HCT116 (cell line): ENCODE measurements at regions not wholly inside any gene's neighbourhood (a gene's known extent, or its start where the extent isn't known, plus 50 kb on each side); places are given as distances from the start of the nearest gene placed in this dataset.

ENCODE experiments used
- ATAC-seq: fragments of 200-7000 bp; cut with Tn5 transposase; 2 replicates; pipeline ENCODE4 v1.9.1; 2020; ENCODE audit warnings: mild to moderate bottlenecking, moderate library complexity
- BruUV-seq: library from RNA; stranded (reverse); fragments of 400-500 nt; replicated peaks from 2 replicates; lab custom pipeline; 2021; lab: Mats Ljungman, UMichigan
- CTCF ChIA-PET: fragments of 300-600 bp; sonication (Branson Sonifier 250); formaldehyde crosslinking; loops from one replicate; lab custom pipeline; 2021; ENCODE audit warnings: antibody characterized with exemption; lab: Charles Lee
- POLR2A ChIA-PET: fragments of 300-600, 350-600 bp; sonication (Branson Sonifier 250); formaldehyde crosslinking; loops from one replicate; lab custom pipeline; 2021; ENCODE audit warnings: antibody characterized with exemption; lab: Charles Lee
- RAD21 ChIA-PET, 2 experiments: fragments of 300-600 bp; sonication (Branson Sonifier 250); formaldehyde crosslinking; loops; one replicate each; lab custom pipeline; 2023; ENCODE audit warnings: low total read pairs in 2 of 2; ENCODE audit not compliant: uncharacterized antibody in 2 of 2, unreplicated experiment in 2 of 2, low non-redundant PET in 1 of 2; lab: Charles Lee
- DNase-seq: peaks from one replicate; pipeline ENCODE4 v3.0.0-alpha.2; 2010; ENCODE audit warnings: low read depth, low spot score
- H2AFZ ChIP-seq: fragments of 200-600 bp; shearing (Covaris generic), sonication (generic); 2 replicates; pipeline ENCODE4 v1.6.1; 2017; ENCODE audit warnings: low read depth, mixed run types, mixed read lengths, antibody characterized with exemption, low read length; ENCODE audit not compliant: poor library complexity, severe bottlenecking
- H3K27ac ChIP-seq: 2 replicates; pipeline ENCODE4 v1.5.1; 2012; ENCODE audit warnings: low read depth, low read length
- H3K27me3 ChIP-seq: fragments of 200-600 bp; sonication (generic); 2 replicates; pipeline ENCODE4 v1.6.1; 2016; ENCODE audit warnings: mixed run types, low read length, mixed read lengths; ENCODE audit not compliant: insufficient read depth
- H3K36me3 ChIP-seq, 2 experiments: fragments of 200-500 bp in 1 of 2; fragments of 200-600 bp in 1 of 2; sonication (Bioruptor generic) in 1 of 2; sonication (generic) in 1 of 2; 2 replicates each; pipeline versions ENCODE4 v1.5.1 to v1.6.1; 2014 to 2016; ENCODE audit warnings: low read length in 2 of 2, inconsistent platforms in 1 of 2, mixed read lengths in 1 of 2, mixed run types in 1 of 2; ENCODE audit not compliant: insufficient read depth in 2 of 2, control insufficient read depth in 1 of 2
- H3K4me1 ChIP-seq, 2 experiments: fragments of 200-600 bp in 1 of 2; sonication (generic) in 1 of 2; 2 replicates each; pipeline versions ENCODE4 v1.5.1 to v1.6.1; 2012 to 2017; ENCODE audit warnings: low read length in 2 of 2, inconsistent platforms in 1 of 2, mild to moderate bottlenecking in 1 of 2, mixed read lengths in 1 of 2, mixed run types in 1 of 2, moderate library complexity in 1 of 2; ENCODE audit not compliant: insufficient read depth in 2 of 2, control insufficient read depth in 1 of 2
- H3K4me2 ChIP-seq: fragments of 200-600 bp; sonication (generic); 2 replicates; pipeline ENCODE4 v1.6.1; 2017; ENCODE audit warnings: mixed run types, low read length, mixed read lengths
- H3K4me3 ChIP-seq, 2 experiments: fragments of 200-600 bp in 1 of 2; sonication (generic) in 1 of 2; replicated peaks in 1 of 2; 2 replicates each; pipeline ENCODE4 v1.5.1; 2011 to 2016; ENCODE audit warnings: low read length in 2 of 2, control low read depth in 1 of 2, low read depth in 1 of 2, mild to moderate bottlenecking in 1 of 2, mixed read lengths in 1 of 2, mixed run types in 1 of 2
- H3K79me2 ChIP-seq: fragments of 200-600 bp; sonication (generic); 2 replicates; pipeline ENCODE4 v1.6.1; 2017; ENCODE audit warnings: mild to moderate bottlenecking, mixed run types, low read length, moderate library complexity, mixed read lengths; ENCODE audit not compliant: insufficient read depth
- H3K9ac ChIP-seq: fragments of 200-600 bp; sonication (generic); 2 replicates; pipeline ENCODE4 v1.6.1; 2016; ENCODE audit warnings: low read length, mixed read lengths
- H3K9me2 ChIP-seq: fragments of 200-600 bp; sonication (generic), shearing (Covaris generic); 2 replicates; pipeline ENCODE4 v1.6.1; 2017; ENCODE audit warnings: mixed run types, mild to moderate bottlenecking, moderate library complexity; ENCODE audit not compliant: insufficient read depth
- H3K9me3 ChIP-seq, 2 experiments: fragments of 200-500 bp in 1 of 2; fragments of 200-600 bp in 1 of 2; sonication (Bioruptor generic) in 1 of 2; sonication (generic) in 1 of 2; 2 replicates each; pipeline ENCODE4 v1.6.1; 2014 to 2017; ENCODE audit warnings: low read length in 2 of 2, mixed read lengths in 2 of 2, inconsistent platforms in 1 of 2, low read depth in 1 of 2, mild to moderate bottlenecking in 1 of 2, mixed run types in 1 of 2, moderate library complexity in 1 of 2; ENCODE audit not compliant: control insufficient read depth in 1 of 2, insufficient read depth in 1 of 2
- H4K20me1 ChIP-seq: fragments of 200-600 bp; sonication (generic), shearing (Covaris generic); 2 replicates; pipeline ENCODE4 v1.6.1; 2017; ENCODE audit warnings: mixed run types, mild to moderate bottlenecking, moderate library complexity; ENCODE audit not compliant: insufficient read depth
- ATF3 ChIP-seq: IDR thresholded peaks from 2 replicates; pipeline ENCODE4 v1.6.1; 2012
- CBX3 ChIP-seq: IDR thresholded peaks from 2 replicates; pipeline ENCODE4 v1.6.1; 2012; ENCODE audit warnings: low read depth
- CTCF ChIP-seq, 3 experiments: fragments of 200-600 bp in 1 of 3; sonication (generic) in 1 of 3; IDR thresholded peaks in 2 of 3; conservative IDR thresholded peaks in 1 of 3; 2 replicates each; pipeline ENCODE4 v1.5.1; 2012 to 2017; ENCODE audit warnings: low read depth in 2 of 3, low read length in 2 of 3, antibody characterized with exemption in 1 of 3, borderline replicate concordance in 1 of 3, control low read depth in 1 of 3, mild to moderate bottlenecking in 1 of 3, mixed read lengths in 1 of 3, mixed run types in 1 of 3, moderate library complexity in 1 of 3; ENCODE audit not compliant: insufficient read depth in 1 of 3
- EZH2 ChIP-seq: fragments of 200-600 bp; sonication (generic); IDR thresholded peaks from 2 replicates; pipeline ENCODE4 v1.6.1; 2017; ENCODE audit warnings: antibody characterized with exemption, mixed run types
- EZH2phosphoT487 ChIP-seq: fragments of 200-600 bp; IDR thresholded peaks from 2 replicates; pipeline ENCODE4 v1.6.1; 2018; ENCODE audit warnings: antibody characterized with exemption, borderline replicate concordance
- FOSL1 ChIP-seq: IDR thresholded peaks from 2 replicates; pipeline ENCODE4 v1.6.1; 2012; ENCODE audit warnings: low read depth
- JUND ChIP-seq: IDR thresholded peaks from 2 replicates; pipeline ENCODE4 v1.6.1; 2012
- MAX ChIP-seq: IDR thresholded peaks from 2 replicates; pipeline ENCODE4 v1.6.1; 2012
- POLR2A ChIP-seq: IDR thresholded peaks from 2 replicates; pipeline ENCODE4 v1.7.0; 2011; ENCODE audit warnings: borderline replicate concordance; ENCODE audit not compliant: insufficient read depth, insufficient read length; ENCODE audit errors: extremely low read depth
- RAD21 ChIP-seq: IDR thresholded peaks from 2 replicates; pipeline ENCODE4 v1.6.1; 2012; ENCODE audit warnings: low read depth, mild to moderate bottlenecking
- REST ChIP-seq: IDR thresholded peaks from 2 replicates; pipeline ENCODE4 v1.6.1; 2012; ENCODE audit warnings: low read depth
- SIN3A ChIP-seq: IDR thresholded peaks from 2 replicates; pipeline ENCODE4 v1.6.1; 2012; ENCODE audit warnings: low read depth
- SP1 ChIP-seq: IDR thresholded peaks from 2 replicates; pipeline ENCODE4 v1.6.1; 2012; ENCODE audit warnings: low read depth
- intact Hi-C: fragments of 100-400 bp; cut with micrococcal nuclease; formaldehyde crosslinking; loops from 2 replicates; pipeline ENCODE4 v1.10.0; 2022

GRCh38 chr9:99737649-99738048 lies 84.0 kb upstream of the NR4A3 start:
- ChIA-PET CTCF (no interaction called here), RAD21 (no interaction called here), POLR2A (no interaction called here)
- no peaks in the 10 kb centered on the region for H3K36me3 ChIP-seq
- no peaks in the 10 kb centered on the region for H3K4me1 ChIP-seq
- H3K9me3 ChIP-seq = no peaks in the 10 kb centered on the region
- H3K27me3 ChIP-seq = 0 out of 2 replicates have a peak, but pooled peaks cover 11% of the 10 kb centered on the region
- BruUV-seq = no TSS peak
- DNase-seq (no peak), ATAC-seq (no peak)
- H4K20me1 ChIP-seq = no peaks in the 10 kb centered on the region
- H3K9me2 ChIP-seq = no peaks in the 10 kb centered on the region
- intact Hi-C loops = no loop called here
- H3K4me3 ChIP-seq = no peak overlapping the region
- no peaks in the 10 kb centered on the region for H3K79me2 ChIP-seq
- H3K27ac ChIP-seq = no peak overlapping the region
- H2AFZ ChIP-seq = no peak overlapping the region
- no peak for TF ChIP-seq REST
- TF ChIP-seq POLR2A = no peak
- no peak for TF ChIP-seq SIN3A
- no peak for TF ChIP-seq CTCF (IDR thresholded peaks at IDR 0.05 in 2 of 3, conservative IDR thresholded peaks at IDR 0.05 in 1 of 3; ENCODE audit: borderline replicate concordance in 1 of 3, insufficient read depth in 1 of 3, low read depth in 2 of 3, low read length in 2 of 3)
- TF ChIP-seq FOSL1 = no peak
- no peak for TF ChIP-seq CBX3
- no peak for TF ChIP-seq JUND
- no peak for TF ChIP-seq EZH2
- TF ChIP-seq EZH2phosphoT487 = no peak
- no peak for TF ChIP-seq ATF3
- no peak for TF ChIP-seq RAD21
- no peak for TF ChIP-seq SP1
- no peak for TF ChIP-seq MAX
- H3K9ac ChIP-seq = no peak overlapping the region
- no peak overlapping the region for H3K4me2 ChIP-seq
